Neutrophil (primary cell): ENCODE measurements at regions not wholly inside any gene's neighbourhood (a gene's known extent, or its start where the extent isn't known, plus 50 kb on each side); places are given as distances from the start of the nearest gene placed in this dataset.

Experiments
- H3K27ac ChIP-seq: fragments of 200-600 bp; sonication (generic); 2 replicates; pipeline ENCODE4 v1.5.1; 2016; ENCODE audit warnings: mild to moderate bottlenecking, moderate library complexity
- H3K27me3 ChIP-seq: fragments of 200-600 bp; sonication (generic); 2 replicates; pipeline ENCODE4 v1.6.0; 2016; ENCODE audit warnings: mild to moderate bottlenecking
- H3K36me3 ChIP-seq: fragments of 200-600 bp; sonication (generic); 2 replicates; pipeline ENCODE4 v1.5.1; 2017
- H3K4me1 ChIP-seq, 2 experiments: fragments of 200-600 bp in 1 of 2; sonication (generic) in 1 of 2; 1 replicate in 1 of 2; 2 replicates in 1 of 2; pipeline versions ENCODE4 v1.5.1 to v1.6.1; 2013 to 2016; ENCODE audit warnings: low read depth in 1 of 2, low read length in 1 of 2, mild to moderate bottlenecking in 1 of 2, moderate library complexity in 1 of 2; ENCODE audit not compliant: control insufficient read depth in 1 of 2, insufficient read depth in 1 of 2
- H3K4me3 ChIP-seq, 2 experiments: fragments of 200-600 bp in 1 of 2; sonication (generic) in 1 of 2; 1 replicate in 1 of 2; 2 replicates in 1 of 2; pipeline ENCODE4 v1.5.1; 2013 to 2016; ENCODE audit warnings: low read depth in 1 of 2, low read length in 1 of 2, mild to moderate bottlenecking in 1 of 2, moderate library complexity in 1 of 2
- H3K9me3 ChIP-seq: fragments of 200-600 bp; sonication (generic); 2 replicates; pipeline ENCODE4 v1.5.1; 2016
- TF ChIP-seq, protein P1 (sequence below): fragments of 200-600 bp; sonication (generic); IDR thresholded peaks from 2 replicates; pipeline ENCODE4 v1.5.1; 2016; ENCODE audit warnings: antibody characterized with exemption

DNA sequence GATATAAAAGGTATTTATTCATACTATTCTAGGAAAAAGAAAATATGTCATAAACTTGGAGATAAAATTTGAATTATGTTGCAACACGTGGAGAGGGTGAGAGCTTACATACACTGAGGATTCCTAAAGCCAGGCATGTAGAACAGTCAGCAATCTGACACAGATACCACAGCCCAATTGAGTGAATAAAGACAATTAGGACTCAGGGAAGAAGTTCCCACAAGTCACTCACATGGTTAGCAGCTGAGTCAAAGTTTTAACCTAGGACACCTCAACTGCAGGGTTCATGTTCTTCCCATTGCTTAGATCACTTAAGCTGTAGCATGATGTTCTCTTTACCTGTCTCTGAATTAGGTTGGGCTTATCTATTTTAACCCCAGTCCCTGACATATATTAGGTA lies 189.5 kb downstream of the CMPK2 start:
- Histone ChIP-seq H3K4me3 (no peak overlapping the region), H3K36me3 (no peaks in the 10 kb centered on the region), H3K9me3 (no peaks in the 10 kb centered on the region), H3K27ac (no peak overlapping the region), H3K27me3 (no peaks in the 10 kb centered on the region), H3K4me1 (no peaks in the 10 kb centered on the region)
- TF ChIP-seq, protein P1, sequence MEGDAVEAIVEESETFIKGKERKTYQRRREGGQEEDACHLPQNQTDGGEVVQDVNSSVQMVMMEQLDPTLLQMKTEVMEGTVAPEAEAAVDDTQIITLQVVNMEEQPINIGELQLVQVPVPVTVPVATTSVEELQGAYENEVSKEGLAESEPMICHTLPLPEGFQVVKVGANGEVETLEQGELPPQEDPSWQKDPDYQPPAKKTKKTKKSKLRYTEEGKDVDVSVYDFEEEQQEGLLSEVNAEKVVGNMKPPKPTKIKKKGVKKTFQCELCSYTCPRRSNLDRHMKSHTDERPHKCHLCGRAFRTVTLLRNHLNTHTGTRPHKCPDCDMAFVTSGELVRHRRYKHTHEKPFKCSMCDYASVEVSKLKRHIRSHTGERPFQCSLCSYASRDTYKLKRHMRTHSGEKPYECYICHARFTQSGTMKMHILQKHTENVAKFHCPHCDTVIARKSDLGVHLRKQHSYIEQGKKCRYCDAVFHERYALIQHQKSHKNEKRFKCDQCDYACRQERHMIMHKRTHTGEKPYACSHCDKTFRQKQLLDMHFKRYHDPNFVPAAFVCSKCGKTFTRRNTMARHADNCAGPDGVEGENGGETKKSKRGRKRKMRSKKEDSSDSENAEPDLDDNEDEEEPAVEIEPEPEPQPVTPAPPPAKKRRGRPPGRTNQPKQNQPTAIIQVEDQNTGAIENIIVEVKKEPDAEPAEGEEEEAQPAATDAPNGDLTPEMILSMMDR, result no peak

DNA sequence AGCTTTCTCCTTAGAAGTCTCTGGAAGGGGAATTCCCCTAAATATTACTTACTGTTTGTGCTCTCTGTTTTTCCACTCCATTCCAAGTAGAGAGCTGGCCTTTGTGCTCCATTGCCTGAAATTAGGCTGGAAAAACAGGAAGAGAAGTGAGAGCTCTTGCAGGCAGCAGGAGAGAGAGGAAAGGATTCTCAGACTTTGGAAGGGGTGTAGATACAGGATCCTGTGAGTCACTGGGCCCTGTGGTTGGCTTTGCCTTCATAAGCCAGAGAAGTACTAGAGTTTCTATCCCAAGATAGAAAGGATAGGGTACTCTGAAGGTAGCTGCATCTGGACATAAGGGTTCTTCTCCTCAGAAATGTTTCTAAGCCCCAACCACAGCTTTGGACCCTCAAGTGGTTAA lies 188.9 kb downstream of the CMPK2 start:
- Histone ChIP-seq H3K27ac (no peak overlapping the region), H3K27me3 (no peaks in the 10 kb centered on the region), H3K9me3 (no peaks in the 10 kb centered on the region), H3K36me3 (no peaks in the 10 kb centered on the region), H3K4me1 (no peaks in the 10 kb centered on the region), H3K4me3 (no peak overlapping the region)
- TF ChIP-seq, protein P1, result no peak

DNA sequence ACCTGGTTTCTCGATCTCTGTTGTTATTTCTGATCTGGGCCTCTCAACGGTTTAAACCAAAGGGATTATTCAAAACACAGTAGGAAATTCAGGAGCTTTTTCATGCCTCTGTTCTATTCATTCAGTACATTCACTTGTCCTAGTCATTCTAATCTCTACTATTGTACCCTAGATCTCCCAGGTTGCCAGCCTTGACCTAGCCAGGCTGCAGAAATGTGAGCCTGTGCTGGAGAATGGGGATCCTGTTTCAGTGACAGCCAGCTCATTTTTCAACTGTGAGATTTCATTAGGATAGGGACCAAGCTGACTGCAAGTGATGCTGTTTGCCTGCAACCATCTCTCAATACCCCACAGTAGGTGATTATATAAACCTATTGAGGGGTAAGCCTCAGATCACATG lies 186.2 kb downstream of the CMPK2 start:
- TF ChIP-seq, protein P1, result no peak
- H3K9me3 ChIP-seq, result no peaks in the 10 kb centered on the region
- H3K4me3 ChIP-seq, result no peak overlapping the region
- no peaks in the 10 kb centered on the region for H3K36me3 ChIP-seq
- no peaks in the 10 kb centered on the region for H3K27me3 ChIP-seq
- no peak overlapping the region for H3K27ac ChIP-seq
- H3K4me1 ChIP-seq, result no peaks in the 10 kb centered on the region

DNA sequence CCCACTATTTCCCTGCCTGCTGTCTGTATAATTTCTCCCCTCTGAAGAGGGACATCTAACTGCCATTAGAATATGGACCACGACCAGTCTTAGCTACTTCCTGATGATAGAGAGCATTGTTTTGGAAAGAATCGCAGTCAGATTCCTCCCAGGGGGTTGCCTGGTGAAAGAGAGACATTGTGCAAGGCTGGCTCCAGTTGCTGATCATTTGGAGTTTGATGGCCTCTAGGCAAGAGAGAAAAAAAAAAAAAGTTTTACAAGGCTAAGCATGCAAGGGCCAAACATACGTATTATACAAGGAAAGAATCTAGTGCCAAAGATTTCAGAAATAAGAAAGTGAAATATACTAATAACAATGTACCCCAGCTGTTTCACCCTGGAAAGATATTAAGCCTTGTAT lies 182.2 kb downstream of the CMPK2 start:
- Histone ChIP-seq H3K9me3 (no peaks in the 10 kb centered on the region), H3K27me3 (no peaks in the 10 kb centered on the region), H3K4me1 (no peaks in the 10 kb centered on the region), H3K27ac (no peak overlapping the region), H3K36me3 (no peaks in the 10 kb centered on the region), H3K4me3 (no peak overlapping the region)
- TF ChIP-seq, protein P1, result no peak

DNA sequence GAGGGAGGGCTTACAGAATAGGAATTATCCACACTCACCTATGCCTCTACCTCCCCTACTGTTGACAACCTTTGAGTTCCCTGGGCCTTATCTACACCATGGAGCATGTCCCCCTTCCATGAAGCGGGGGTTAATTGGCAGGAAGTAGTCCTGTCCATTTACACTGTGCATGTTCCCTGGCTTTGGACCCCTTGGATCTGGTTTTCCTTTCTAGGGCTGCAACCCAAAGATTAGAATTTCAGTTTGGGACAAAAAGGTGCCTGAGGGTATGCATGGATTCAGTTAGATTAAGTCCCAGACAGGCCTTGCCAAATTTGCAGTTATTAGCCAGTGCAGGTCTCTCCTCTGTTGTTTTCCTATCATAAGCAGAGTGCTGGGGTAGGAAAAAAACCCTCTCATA lies 180.3 kb downstream of the CMPK2 start:
- Histone ChIP-seq H3K27me3 (no peaks in the 10 kb centered on the region), H3K9me3 (no peaks in the 10 kb centered on the region), H3K27ac (no peak overlapping the region), H3K4me1 (no peaks in the 10 kb centered on the region), H3K4me3 (no peak overlapping the region), H3K36me3 (no peaks in the 10 kb centered on the region)
- TF ChIP-seq, protein P1, result no peak

DNA sequence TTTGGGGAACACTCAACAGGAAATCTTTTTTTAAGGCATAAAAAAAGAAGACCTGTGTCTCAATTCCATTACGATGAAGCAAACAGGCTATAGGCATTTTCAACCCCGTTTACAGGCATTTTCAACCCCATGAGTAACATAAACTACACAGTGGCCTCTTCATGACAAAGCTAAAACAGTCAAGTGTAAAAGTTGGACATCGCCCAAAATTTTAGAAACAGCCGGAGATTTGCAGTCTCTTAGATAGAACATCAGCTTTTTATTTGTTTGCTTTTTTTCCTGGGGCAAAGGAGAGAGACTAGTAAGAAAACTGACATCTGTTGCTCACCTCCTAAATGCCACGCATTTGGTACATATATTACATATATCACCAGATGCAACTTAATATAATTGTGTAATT lies 173.7 kb downstream of the CMPK2 start:
- no peak overlapping the region for H3K27ac ChIP-seq
- H3K4me1 ChIP-seq, result no peaks in the 10 kb centered on the region
- H3K9me3 ChIP-seq, result no peaks in the 10 kb centered on the region
- H3K27me3 ChIP-seq, result no peaks in the 10 kb centered on the region
- TF ChIP-seq, protein P1, result no peak
- H3K4me3 ChIP-seq, result no peak overlapping the region
- H3K36me3 ChIP-seq, result no peaks in the 10 kb centered on the region
